ENCODE measurements at regions not wholly inside any gene's neighbourhood (a gene's known extent, or its start where the extent isn't known, plus 50 kb on each side); places are given as distances from the start of the nearest gene placed in this dataset.
A peak's percentile ranks its signal among the peaks of the same experiment; 100 is the strongest.

- no peaks in the 10 kb centered on the region for H3K4me1 Mint-ChIP-seq
- H3K27ac Mint-ChIP-seq: no peak overlapping the region
These were observed 646.8 kb upstream of the IGFBP3 start for GRCh38 chr7:46567858-46568257.

GRCh38 chr7:46566097-46566774, 645.2 kb upstream of the IGFBP3 start:
- H3K9me3 ChIP-seq (ENCODE audit: control insufficient read depth in 1 of 2, low read length in 2 of 2): no peaks in the 10 kb centered on the region
- H3K36me3 ChIP-seq (ENCODE audit: insufficient read depth, low read length): no peaks in the 10 kb centered on the region
- Mint-ChIP-seq H3K4me3 (no peak overlapping the region), H3K4me1 (no peaks in the 10 kb centered on the region), H3K9me3 (peaks cover under 1 to 14% (median 8%) of the 10 kb centered on the region in 8 donors), H3K36me3 (no peaks in the 10 kb centered on the region), H3K27ac (no peak overlapping the region), H3K27me3 (no peaks in the 10 kb centered on the region)
- CTCF ChIA-PET (ENCODE audit: partially characterized antibody): no interaction called here
- POLR2A ChIA-PET (ENCODE audit: partially characterized antibody): no interaction called here
- H3K4me3 ChIP-seq (ENCODE audit: low read length in 2 of 2): no peak overlapping the region
- no peak for DNase-seq
- intact Hi-C loops (cut with micrococcal nuclease): no loop called here
- no peaks in the 10 kb centered on the region for H3K27me3 ChIP-seq (ENCODE audit: insufficient read depth, low read length)
- no peak overlapping the region for H3K27ac ChIP-seq (ENCODE audit: low read depth, low read length)
- no peaks in the 10 kb centered on the region for H3K4me1 ChIP-seq (ENCODE audit: insufficient read depth, low read length)

More at GRCh38 chr7:46567858-46568257, 646.8 kb upstream of the IGFBP3 start:
- Mint-ChIP-seq H3K9me3 (peaks cover 0 to 21% (median 7%) of the 10 kb centered on the region in 8 donors), H3K27me3 (no peaks in the 10 kb centered on the region), H3K36me3 (no peaks in the 10 kb centered on the region), H3K4me3 (no peak overlapping the region)
- Histone ChIP-seq H3K27ac (ENCODE audit: low read depth, low read length) (no peak overlapping the region), H3K4me1 (ENCODE audit: insufficient read depth, low read length) (no peaks in the 10 kb centered on the region), H3K36me3 (ENCODE audit: insufficient read depth, low read length) (no peaks in the 10 kb centered on the region), H3K27me3 (ENCODE audit: insufficient read depth, low read length) (no peaks in the 10 kb centered on the region), H3K9me3 (ENCODE audit: control insufficient read depth in 1 of 2, low read length in 2 of 2) (no peaks in the 10 kb centered on the region), H3K4me3 (ENCODE audit: low read length in 2 of 2) (no peak overlapping the region)
- ChIA-PET CTCF (ENCODE audit: partially characterized antibody) (no interaction called here), POLR2A (ENCODE audit: partially characterized antibody) (no interaction called here)
- no peak for DNase-seq
- intact Hi-C loops (cut with micrococcal nuclease): no loop called here

GRCh38 chr7:46565253-46566096, 644.4 kb upstream of the IGFBP3 start:
- no peaks in the 10 kb centered on the region for H3K36me3 Mint-ChIP-seq
- CTCF ChIA-PET (ENCODE audit: partially characterized antibody): no interaction called here
- Histone ChIP-seq H3K9me3 (ENCODE audit: control insufficient read depth in 1 of 2, low read length in 2 of 2) (no peaks in the 10 kb centered on the region), H3K36me3 (ENCODE audit: insufficient read depth, low read length) (no peaks in the 10 kb centered on the region), H3K4me1 (ENCODE audit: insufficient read depth, low read length) (no peaks in the 10 kb centered on the region), H3K27me3 (ENCODE audit: insufficient read depth, low read length) (no peaks in the 10 kb centered on the region), H3K4me3 (ENCODE audit: low read length in 2 of 2) (no peak overlapping the region), H3K27ac (ENCODE audit: low read depth, low read length) (no peak overlapping the region)
- no peak overlapping the region for H3K4me3 Mint-ChIP-seq
- POLR2A ChIA-PET (ENCODE audit: partially characterized antibody): no interaction called here
- DNase-seq: no peak
- no peaks in the 10 kb centered on the region for H3K27me3 Mint-ChIP-seq
- intact Hi-C loops (cut with micrococcal nuclease): no loop called here
- peaks cover 2 to 14% (median 10%) of the 10 kb centered on the region in 8 donors for H3K9me3 Mint-ChIP-seq
- no peaks in the 10 kb centered on the region for H3K4me1 Mint-ChIP-seq
- H3K27ac Mint-ChIP-seq: no peak overlapping the region

GRCh38 chr7:46559194-46559832, 638.2 kb upstream of the IGFBP3 start:
- H3K9me3 ChIP-seq (ENCODE audit: control insufficient read depth in 1 of 2, low read length in 2 of 2): no peaks in the 10 kb centered on the region
- no peaks in the 10 kb centered on the region for H3K4me1 Mint-ChIP-seq
- no peaks in the 10 kb centered on the region for H3K27me3 Mint-ChIP-seq
- H3K27ac Mint-ChIP-seq: peak overlapping the region in 1 of 7 donors; percentile 12
- no peaks in the 10 kb centered on the region for H3K27me3 ChIP-seq (ENCODE audit: insufficient read depth, low read length)
- ChIA-PET CTCF (ENCODE audit: partially characterized antibody) (no interaction called here), POLR2A (ENCODE audit: partially characterized antibody) (no interaction called here)
- no peak for DNase-seq
- H3K4me1 ChIP-seq (ENCODE audit: insufficient read depth, low read length): no peaks in the 10 kb centered on the region
- intact Hi-C loops (cut with micrococcal nuclease): no loop called here
- no peaks in the 10 kb centered on the region for H3K36me3 Mint-ChIP-seq
- H3K27ac ChIP-seq (ENCODE audit: low read depth, low read length): no peak overlapping the region
- no peak overlapping the region for H3K4me3 ChIP-seq (ENCODE audit: low read length in 2 of 2)
- no peak overlapping the region for H3K4me3 Mint-ChIP-seq
- H3K9me3 Mint-ChIP-seq: peaks cover 0 to 12% (median 6%) of the 10 kb centered on the region in 8 donors
- H3K36me3 ChIP-seq (ENCODE audit: insufficient read depth, low read length): no peaks in the 10 kb centered on the region

- Mint-ChIP-seq H3K27ac (no peak overlapping the region), H3K36me3 (no peaks in the 10 kb centered on the region), H3K4me3 (no peak overlapping the region), H3K27me3 (no peaks in the 10 kb centered on the region), H3K4me1 (no peaks in the 10 kb centered on the region), H3K9me3 (peaks cover 0 to 12% (median 6%) of the 10 kb centered on the region in 8 donors)
- Histone ChIP-seq H3K9me3 (ENCODE audit: control insufficient read depth in 1 of 2, low read length in 2 of 2) (no peaks in the 10 kb centered on the region), H3K27ac (ENCODE audit: low read depth, low read length) (no peak overlapping the region), H3K4me3 (ENCODE audit: low read length in 2 of 2) (no peak overlapping the region), H3K4me1 (ENCODE audit: insufficient read depth, low read length) (no peaks in the 10 kb centered on the region), H3K36me3 (ENCODE audit: insufficient read depth, low read length) (no peaks in the 10 kb centered on the region), H3K27me3 (ENCODE audit: insufficient read depth, low read length) (no peaks in the 10 kb centered on the region)
- DNase-seq: no peak
- CTCF ChIA-PET (ENCODE audit: partially characterized antibody): no interaction called here
- POLR2A ChIA-PET (ENCODE audit: partially characterized antibody): no interaction called here
- intact Hi-C loops (cut with micrococcal nuclease): no loop called here
These were observed 637.6 kb upstream of the IGFBP3 start for GRCh38 chr7:46558482-46559193.

GRCh38 chr7:46557781-46558180, 636.7 kb upstream of the IGFBP3 start:
- no peaks in the 10 kb centered on the region for H3K27me3 Mint-ChIP-seq
- Histone ChIP-seq H3K4me1 (ENCODE audit: insufficient read depth, low read length) (no peaks in the 10 kb centered on the region), H3K36me3 (ENCODE audit: insufficient read depth, low read length) (no peaks in the 10 kb centered on the region), H3K4me3 (ENCODE audit: low read length in 2 of 2) (no peak overlapping the region), H3K27me3 (ENCODE audit: insufficient read depth, low read length) (no peaks in the 10 kb centered on the region), H3K27ac (ENCODE audit: low read depth, low read length) (no peak overlapping the region), H3K9me3 (ENCODE audit: control insufficient read depth in 1 of 2, low read length in 2 of 2) (no peaks in the 10 kb centered on the region)
- H3K4me3 Mint-ChIP-seq: no peak overlapping the region
- ChIA-PET POLR2A (ENCODE audit: partially characterized antibody) (no interaction called here), CTCF (ENCODE audit: partially characterized antibody) (no interaction called here)
- DNase-seq: no peak
- no peaks in the 10 kb centered on the region for H3K36me3 Mint-ChIP-seq
- intact Hi-C loops (cut with micrococcal nuclease): no loop called here
- H3K27ac Mint-ChIP-seq: no peak overlapping the region
- H3K9me3 Mint-ChIP-seq: peaks cover 0 to 12% (median 6%) of the 10 kb centered on the region in 8 donors
- H3K4me1 Mint-ChIP-seq: no peaks in the 10 kb centered on the region

- H3K36me3 Mint-ChIP-seq: no peaks in the 10 kb centered on the region
- H3K4me3 ChIP-seq (ENCODE audit: low read length in 2 of 2): no peak overlapping the region
- H3K36me3 ChIP-seq (ENCODE audit: insufficient read depth, low read length): no peaks in the 10 kb centered on the region
- H3K27me3 Mint-ChIP-seq: no peaks in the 10 kb centered on the region
- ChIA-PET POLR2A (ENCODE audit: partially characterized antibody) (no interaction called here), CTCF (ENCODE audit: partially characterized antibody) (no interaction called here)
- H3K27ac Mint-ChIP-seq: no peak overlapping the region
- no peaks in the 10 kb centered on the region for H3K4me1 Mint-ChIP-seq
- no peaks in the 10 kb centered on the region for H3K27me3 ChIP-seq (ENCODE audit: insufficient read depth, low read length)
- H3K4me3 Mint-ChIP-seq: no peak overlapping the region
- DNase-seq: no peak
- H3K9me3 ChIP-seq (ENCODE audit: control insufficient read depth in 1 of 2, low read length in 2 of 2): no peaks in the 10 kb centered on the region
- H3K9me3 Mint-ChIP-seq: peaks cover 0 to 10% (median 5%) of the 10 kb centered on the region in 8 donors
- intact Hi-C loops (cut with micrococcal nuclease): no loop called here
- H3K27ac ChIP-seq (ENCODE audit: low read depth, low read length): no peak overlapping the region
- H3K4me1 ChIP-seq (ENCODE audit: insufficient read depth, low read length): no peaks in the 10 kb centered on the region
These were observed 636.2 kb upstream of the IGFBP3 start for GRCh38 chr7:46557295-46557711.
